SK-N-MC (cell line): ENCODE measurements at regions not wholly inside any gene's neighbourhood (a gene's known extent, or its start where the extent isn't known, plus 50 kb on each side); places are given as distances from the start of the nearest gene placed in this dataset.

ENCODE experiments used
- DNase-seq: peaks from one replicate; pipeline ENCODE4 v3.0.0-alpha.2; 2011; ENCODE audit warnings: low read depth, low spot score
- H3K27ac ChIP-seq: fragments of 200-600 bp; sonication (generic); 2 replicates; pipeline ENCODE4 v1.5.1; 2016; ENCODE audit warnings: mixed run types
- H3K36me3 ChIP-seq: fragments of 200-600 bp; sonication (generic); 2 replicates; pipeline ENCODE4 v1.6.1; 2017; ENCODE audit warnings: antibody characterized with exemption, low read length, mixed read lengths; ENCODE audit not compliant: insufficient read depth
- H3K4me3 ChIP-seq: fragments of 200-600 bp; sonication (generic); 2 replicates; pipeline ENCODE4 v1.5.1; 2016
- H3K9ac ChIP-seq: fragments of 200-600 bp; sonication (generic); 2 replicates; pipeline ENCODE4 v1.8.0; 2017; ENCODE audit warnings: mixed run types, mixed read lengths; ENCODE audit not compliant: insufficient read length
- H3K9me3 ChIP-seq: fragments of 200-600 bp; sonication (generic); 2 replicates; pipeline ENCODE4 v1.6.1; 2017; ENCODE audit warnings: low read depth, mild to moderate bottlenecking, antibody characterized with exemption, low read length, moderate library complexity, mixed read lengths
- EZH2 ChIP-seq: fragments of 200-600 bp; sonication (generic); IDR thresholded peaks from one replicate; pipeline ENCODE4 v1.6.1; 2017; ENCODE audit warnings: antibody characterized with exemption
- FOXP2 ChIP-seq: optimal IDR thresholded peaks from 2 replicates; pipeline ENCODE3; 2011; ENCODE audit warnings: mild to moderate bottlenecking, moderate library complexity; ENCODE audit not compliant: insufficient read depth; ENCODE audit errors: extremely low read length, control extremely low read depth
- POLR2AphosphoS5 ChIP-seq: IDR thresholded peaks from 2 replicates; pipeline ENCODE4 v1.6.1; 2012; ENCODE audit warnings: mild to moderate bottlenecking, low read depth, low read length, borderline replicate concordance

GRCh38 chr3:194277786-194278130, 73.4 kb downstream of the CPN2 start:
- DNase-seq, result no peak
- Histone ChIP-seq H3K27ac (peak overlapping the region; percentile 96), H3K36me3 (no peaks in the 10 kb centered on the region), H3K4me3 (peak overlapping the region; percentile 48), H3K9ac (peak overlapping the region; percentile 51), H3K9me3 (no peaks in the 10 kb centered on the region)
- TF ChIP-seq POLR2AphosphoS5 (peak; percentile 36; the same call in 1 of the 2 replicates), EZH2 (no peak)

GRCh38 chr3:194278186-194278845, 72.8 kb downstream of the CPN2 start:
- Histone ChIP-seq H3K4me3 (peak overlapping the region; percentile 48), H3K9me3 (no peaks in the 10 kb centered on the region), H3K36me3 (no peaks in the 10 kb centered on the region), H3K9ac (peak overlapping the region; percentile 51), H3K27ac (peak overlapping the region; percentile 96)
- TF ChIP-seq EZH2, result no peak
- no peak for TF ChIP-seq FOXP2
- no peak; the same call in 1 of the 2 replicates for TF ChIP-seq POLR2AphosphoS5
- no peak for DNase-seq

GRCh38 chr3:194279101-194279500, 72.0 kb downstream of the CPN2 start:
- H3K27ac ChIP-seq, result no peak overlapping the region
- H3K9me3 ChIP-seq, result no peaks in the 10 kb centered on the region
- no peak overlapping the region for H3K9ac ChIP-seq
- TF ChIP-seq EZH2 (no peak), FOXP2 (no peak), POLR2AphosphoS5 (no peak)
- DNase-seq, result no peak
- H3K4me3 ChIP-seq, result no peak overlapping the region
- H3K36me3 ChIP-seq, result no peaks in the 10 kb centered on the region

- H3K4me3 ChIP-seq, result no peak overlapping the region
- no peaks in the 10 kb centered on the region for H3K36me3 ChIP-seq
- DNase-seq, result no peak
- no peak overlapping the region for H3K9ac ChIP-seq
- H3K27ac ChIP-seq, result no peak overlapping the region
- TF ChIP-seq POLR2AphosphoS5 (no peak), FOXP2 (no peak), EZH2 (no peak)
- H3K9me3 ChIP-seq, result no peaks in the 10 kb centered on the region
Measured at GRCh38 chr3:194279701-194280360, 71.3 kb downstream of the CPN2 start.

DNA sequence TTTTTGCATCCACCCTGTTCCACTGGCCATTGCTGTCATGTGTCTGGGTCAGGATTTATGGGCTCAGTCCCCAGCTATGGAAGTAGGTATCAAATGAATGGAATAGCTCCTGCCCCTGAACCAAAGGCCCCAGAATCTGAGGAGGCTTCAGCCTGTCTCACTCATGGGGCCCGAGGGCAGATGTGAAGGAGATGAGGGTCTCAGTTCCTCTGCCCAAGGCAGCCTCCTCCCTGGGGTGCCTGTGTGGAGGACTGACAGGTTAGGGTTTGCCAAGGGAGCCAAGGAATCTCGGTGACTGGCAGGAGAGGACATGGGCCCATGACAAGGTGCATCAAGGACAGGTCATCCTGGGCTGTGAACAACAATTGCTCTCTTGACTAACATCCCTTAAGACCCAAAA, 70.4 kb downstream of the CPN2 start:
- no peaks in the 10 kb centered on the region for H3K9me3 ChIP-seq
- no peak for DNase-seq
- H3K27ac ChIP-seq, result no peak overlapping the region
- no peaks in the 10 kb centered on the region for H3K36me3 ChIP-seq
- TF ChIP-seq FOXP2, result no peak
- TF ChIP-seq EZH2, result no peak
- no peak for TF ChIP-seq POLR2AphosphoS5
- H3K4me3 ChIP-seq, result no peak overlapping the region
- no peak overlapping the region for H3K9ac ChIP-seq

GRCh38 chr3:194281306-194281705, 69.8 kb downstream of the CPN2 start:
- no peak for DNase-seq
- H3K27ac ChIP-seq, result no peak overlapping the region
- H3K4me3 ChIP-seq, result no peak overlapping the region
- no peak overlapping the region for H3K9ac ChIP-seq
- H3K36me3 ChIP-seq, result no peaks in the 10 kb centered on the region
- no peaks in the 10 kb centered on the region for H3K9me3 ChIP-seq
- TF ChIP-seq POLR2AphosphoS5, result no peak
- no peak for TF ChIP-seq EZH2
- TF ChIP-seq FOXP2, result no peak

- Histone ChIP-seq H3K36me3 (no peaks in the 10 kb centered on the region), H3K9me3 (no peaks in the 10 kb centered on the region), H3K9ac (no peak overlapping the region), H3K4me3 (no peak overlapping the region), H3K27ac (no peak overlapping the region)
- no peak for DNase-seq
- TF ChIP-seq FOXP2, result no peak
- TF ChIP-seq POLR2AphosphoS5, result no peak
- no peak for TF ChIP-seq EZH2
Measured at GRCh38 chr3:194281766-194282165, 69.4 kb downstream of the CPN2 start.

DNA sequence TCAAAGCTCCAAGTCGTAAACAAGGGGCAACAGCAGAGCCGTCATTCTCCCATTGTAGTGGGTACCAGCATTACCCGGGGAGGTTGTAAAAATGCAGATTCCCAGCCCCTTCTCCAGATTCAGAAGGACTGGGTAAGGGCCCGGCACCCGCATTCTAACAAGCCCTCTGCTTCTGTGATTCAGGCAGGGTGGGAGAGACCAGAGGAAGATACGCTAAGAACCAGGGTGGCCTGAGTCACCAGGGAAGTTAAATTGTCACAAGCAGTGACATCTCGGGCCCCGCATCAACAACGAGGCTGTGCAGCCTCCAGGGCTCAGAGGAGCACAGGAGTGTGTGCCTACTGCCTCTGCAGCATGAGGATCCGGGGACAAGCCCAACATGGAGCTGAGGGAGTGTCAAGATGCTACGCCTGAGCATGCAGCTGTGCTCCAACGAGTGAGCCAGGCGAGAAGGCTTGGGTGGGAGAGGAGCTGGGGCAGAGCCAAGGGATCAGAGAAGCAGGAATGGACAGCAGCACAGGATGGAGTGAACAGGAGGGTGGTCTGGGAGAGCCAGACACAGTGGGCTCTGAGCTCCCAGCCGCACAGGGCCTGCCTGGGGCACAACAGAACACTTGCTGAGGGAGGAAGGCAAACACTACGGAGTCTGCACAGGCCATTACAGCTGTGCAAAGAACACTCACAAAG, 68.5 kb downstream of the CPN2 start:
- no peak for TF ChIP-seq EZH2
- no peak for TF ChIP-seq FOXP2
- no peak for TF ChIP-seq POLR2AphosphoS5
- Histone ChIP-seq H3K4me3 (no peak overlapping the region), H3K9me3 (no peaks in the 10 kb centered on the region), H3K27ac (peak overlapping the region; percentile 28; the same call in 1 of the 2 replicates), H3K36me3 (no peaks in the 10 kb centered on the region), H3K9ac (no peak overlapping the region)
- DNase-seq, result no peak
